ENCODE measurements at regions not wholly inside any gene's neighbourhood (a gene's known extent, or its start where the extent isn't known, plus 50 kb on each side); places are given as distances from the start of the nearest gene placed in this dataset.
A peak's percentile ranks its signal among the peaks of the same experiment; 100 is the strongest.

GRCh38 chr6:14711704-14712379 lies 534.0 kb upstream of the JARID2 start:
- DNase-seq: no peak

GRCh38 chr6:14713008-14713960 lies 532.6 kb upstream of the JARID2 start:
- DNase-seq: no peak

- DNase-seq: no peak
Measured at GRCh38 chr6:14713966-14714631, 531.8 kb upstream of the JARID2 start.

GRCh38 chr6:14715076-14715475 lies 530.8 kb upstream of the JARID2 start:
- no peak for DNase-seq

GRCh38 chr6:14716499-14717146 lies 529.2 kb upstream of the JARID2 start:
- DNase-seq: no peak

GRCh38 chr6:14717307-14717706 lies 528.6 kb upstream of the JARID2 start:
- DNase-seq: no peak

GRCh38 chr6:14718861-14719260 lies 527.0 kb upstream of the JARID2 start:
- DNase-seq: no peak

GRCh38 chr6:14719270-14719669 lies 526.6 kb upstream of the JARID2 start:
- no peak for DNase-seq

GRCh38 chr6:14720411-14721102 lies 525.3 kb upstream of the JARID2 start:
- DNase-seq: no peak

GRCh38 chr6:14721103-14721758 lies 524.6 kb upstream of the JARID2 start:
- peak; percentile 39 for DNase-seq

- no peak for DNase-seq
Measured at GRCh38 chr6:14722001-14722562, 523.8 kb upstream of the JARID2 start.

GRCh38 chr6:14722704-14723103 lies 523.2 kb upstream of the JARID2 start:
- no peak for DNase-seq

- DNase-seq: no peak
Measured at GRCh38 chr6:14723535-14724086, 522.3 kb upstream of the JARID2 start.

- no peak for DNase-seq
Measured at GRCh38 chr6:14724549-14724948, 521.3 kb upstream of the JARID2 start.

GRCh38 chr6:14726816-14727493 lies 518.9 kb upstream of the JARID2 start:
- peak; percentile 41 for DNase-seq

GRCh38 chr6:14727494-14728395 lies 518.1 kb upstream of the JARID2 start:
- no peak for DNase-seq

- no peak for DNase-seq
Measured at GRCh38 chr6:14728396-14729024, 517.4 kb upstream of the JARID2 start.

GRCh38 chr6:14729129-14729871 lies 516.6 kb upstream of the JARID2 start:
- no peak for DNase-seq

Data from SIG-M5 (cell line).